GM12874 (cell line): ENCODE measurements at regions not wholly inside any gene's neighbourhood (a gene's known extent, or its start where the extent isn't known, plus 50 kb on each side); places are given as distances from the start of the nearest gene placed in this dataset.

ENCODE experiments used
- CTCF ChIP-seq: IDR thresholded peaks from 2 replicates; pipeline ENCODE4 v1.5.1; 2011; ENCODE audit warnings: low read depth, mild to moderate bottlenecking, control low read depth, low read length, moderate library complexity; ENCODE audit not compliant: insufficient read depth

GRCh38 chr16:72264771-72265170, 92.8 kb upstream of the PMFBP1 start:
- no peak for TF ChIP-seq CTCF

GRCh38 chr16:72262711-72263110, 90.8 kb upstream of the PMFBP1 start:
- no peak for TF ChIP-seq CTCF

GRCh38 chr16:72261127-72261526, 89.2 kb upstream of the PMFBP1 start:
- TF ChIP-seq CTCF = no peak

GRCh38 chr16:72256398-72257066, 84.6 kb upstream of the PMFBP1 start:
- no peak for TF ChIP-seq CTCF

- no peak for TF ChIP-seq CTCF
These were observed 83.8 kb upstream of the PMFBP1 start for GRCh38 chr16:72255786-72256185.

GRCh38 chr16:72247821-72248253, 75.9 kb upstream of the PMFBP1 start:
- no peak for TF ChIP-seq CTCF

GRCh38 chr16:72246423-72246822, 74.5 kb upstream of the PMFBP1 start:
- TF ChIP-seq CTCF = no peak
